ENCODE measurements at regions not wholly inside any gene's neighbourhood (a gene's known extent, or its start where the extent isn't known, plus 50 kb on each side); places are given as distances from the start of the nearest gene placed in this dataset.
"Not testable (repeated sequence)": the region's sequence is repeated elsewhere in the genome, so short reads cannot be mapped to it uniquely, and the experiment has no call there.

DNA sequence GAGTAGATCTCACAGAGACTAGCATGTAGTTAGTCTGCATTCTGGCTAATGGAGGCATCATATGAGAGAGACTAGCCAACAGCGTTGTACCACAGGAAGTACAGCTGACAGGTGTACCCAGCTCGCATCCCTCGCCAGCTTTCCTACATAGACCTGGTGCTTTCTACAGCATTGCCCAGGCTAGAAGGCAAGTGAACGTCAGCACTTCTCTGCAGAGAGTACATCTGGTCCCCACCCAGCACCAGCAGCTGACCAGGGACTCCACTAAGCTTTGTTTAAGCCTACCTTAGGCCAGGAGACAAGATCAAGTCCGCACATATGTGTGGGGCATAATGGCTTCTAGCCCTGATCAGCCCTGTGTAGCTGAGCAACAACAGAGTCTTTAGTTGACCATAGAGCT is 1692.9 kb downstream of the SPATA31A7 start:
- intact Hi-C loops (cut with DNase I); H3K9me3 ChIP-seq; H3K4me3 ChIP-seq; H3K4me1 ChIP-seq; H3K27ac ChIP-seq (replicated peaks in 1 of 4); H3K36me3 ChIP-seq: not testable (repeated sequence)
- H3K27me3 ChIP-seq, result peaks cover 0 to 23% (median 0%) of the 10 kb centered on the region in 4 donors
- DNase-seq (ENCODE audit: extremely low spot score), result peak; percentile 89
- WGBS, result 73% methylated on average over 5 of the region's 5 CpGs

DNA sequence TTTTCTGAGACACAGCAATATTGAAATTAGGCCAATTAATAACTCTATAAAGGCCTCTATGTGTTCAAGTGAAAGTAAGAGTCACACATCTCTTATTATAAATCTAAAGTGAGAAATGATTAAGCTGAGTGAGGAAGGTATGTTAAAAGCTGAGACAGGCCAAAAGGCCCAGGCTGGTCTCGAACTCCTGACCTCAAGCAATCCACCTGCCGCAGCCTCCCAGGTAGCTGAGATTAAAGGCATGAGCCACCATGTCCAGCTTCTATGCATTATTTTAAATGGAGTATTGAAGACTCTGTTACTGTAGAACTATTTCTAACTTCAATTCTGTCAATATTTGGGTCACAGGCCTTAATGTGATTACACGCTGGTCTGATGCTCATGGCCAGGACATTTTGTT is 1706.9 kb downstream of the SPATA31A7 start:
- 93% methylated on average over 2 of the region's 3 CpGs for WGBS
- intact Hi-C loops (cut with DNase I); DNase-seq (ENCODE audit: extremely low spot score); H3K36me3 ChIP-seq; H3K27ac ChIP-seq (replicated peaks in 1 of 4); H3K4me3 ChIP-seq; H3K27me3 ChIP-seq; H3K9me3 ChIP-seq; H3K4me1 ChIP-seq: not testable (repeated sequence)

DNA sequence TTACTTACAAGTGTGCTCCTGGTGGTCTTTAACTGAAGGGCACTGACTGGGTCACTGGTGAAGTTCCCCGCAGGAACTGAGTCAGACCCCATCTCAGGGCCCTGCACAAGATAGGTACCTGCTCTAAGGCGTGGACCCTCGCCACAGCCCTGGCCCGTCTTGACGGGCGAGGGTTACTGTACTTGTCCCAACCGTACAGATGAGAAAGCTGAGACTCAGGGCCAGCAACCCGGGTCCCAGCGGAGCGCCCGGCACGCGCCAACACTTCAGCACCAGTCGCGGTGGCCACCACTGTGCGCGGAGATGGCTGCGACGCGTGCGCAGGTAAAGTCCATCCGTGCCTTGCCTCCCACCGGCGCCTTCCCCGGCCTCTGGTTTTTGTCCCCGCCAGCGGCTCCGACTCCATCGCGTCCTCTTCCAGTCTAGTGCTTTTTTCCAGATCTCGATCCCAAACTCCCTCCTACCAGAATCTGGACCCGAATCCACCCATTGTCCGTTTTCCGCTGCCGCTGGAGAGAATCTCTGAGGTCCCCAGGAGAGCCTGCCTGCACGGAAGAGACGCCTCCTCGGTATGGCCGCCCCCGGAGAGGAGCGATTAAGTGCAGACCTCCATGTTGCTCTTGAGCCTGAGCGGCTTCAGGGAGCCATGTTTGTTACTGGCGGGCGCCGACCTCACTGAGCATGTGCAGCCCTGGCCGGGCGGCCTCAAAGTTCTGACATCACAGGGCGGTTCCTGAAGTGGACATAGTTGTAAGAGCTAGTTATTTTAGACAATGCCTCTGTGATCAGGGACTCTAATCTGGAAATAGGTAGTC is 1707.8 kb downstream of the SPATA31A7 start:
- H3K4me1 ChIP-seq; H3K9me3 ChIP-seq; intact Hi-C loops (cut with DNase I); H3K27me3 ChIP-seq; H3K36me3 ChIP-seq; DNase-seq (ENCODE audit: extremely low spot score): not testable (repeated sequence)
- TF ChIP-seq POLR2AphosphoS5 (IDR thresholded peaks at IDR 0.05), result peak; percentile 53 to 74
- H3K4me3 ChIP-seq, result peak overlapping the region; percentile 40 to 61 (median 54)
- 11% methylated on average over 22 of the region's 48 CpGs for WGBS
- peak overlapping the region; percentile 71 to 82 (median 78) for H3K27ac ChIP-seq (replicated peaks in 1 of 4)

GRCh38 chr9:62899666-62900065 is 1709.8 kb downstream of the SPATA31A7 start:
- H3K4me3 ChIP-seq; H3K9me3 ChIP-seq; DNase-seq (ENCODE audit: extremely low spot score); H3K4me1 ChIP-seq; H3K27ac ChIP-seq (replicated peaks in 1 of 4); H3K27me3 ChIP-seq; intact Hi-C loops (cut with DNase I); H3K36me3 ChIP-seq: not testable (repeated sequence)
- 94% methylated on average over 3 of the region's 4 CpGs for WGBS

GRCh38 chr9:62904061-62904460 is 1714.2 kb downstream of the SPATA31A7 start:
- H3K9me3 ChIP-seq; H3K4me1 ChIP-seq; H3K27me3 ChIP-seq; H3K4me3 ChIP-seq; intact Hi-C loops (cut with DNase I); H3K36me3 ChIP-seq; H3K27ac ChIP-seq (replicated peaks in 1 of 4): not testable (repeated sequence)
- 81% methylated on average over 3 of the region's 3 CpGs for WGBS
- peak; percentile 50 for DNase-seq (ENCODE audit: extremely low spot score)

DNA sequence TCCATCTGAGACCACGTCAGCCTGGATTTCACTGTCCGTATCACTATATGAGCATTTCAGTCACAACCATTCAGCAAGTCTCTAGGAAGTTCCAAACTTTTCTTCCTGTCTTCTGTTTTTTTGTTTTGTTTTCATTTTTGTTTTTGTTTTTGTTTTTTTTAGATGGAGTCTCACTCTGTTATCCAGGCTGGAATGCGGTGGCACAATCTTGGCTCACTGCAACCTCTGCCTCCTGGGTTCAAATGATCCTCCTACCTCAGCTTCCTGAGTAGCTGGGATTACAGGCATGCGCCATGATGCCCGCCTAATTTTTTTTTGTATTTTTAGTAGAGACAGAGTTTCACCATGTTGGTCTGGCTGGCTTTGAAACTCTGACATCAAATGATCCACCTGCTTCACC is 1715.9 kb downstream of the SPATA31A7 start:
- H3K4me1 ChIP-seq; DNase-seq (ENCODE audit: extremely low spot score); H3K27ac ChIP-seq (replicated peaks in 1 of 4); H3K9me3 ChIP-seq; H3K27me3 ChIP-seq; intact Hi-C loops (cut with DNase I); H3K36me3 ChIP-seq; H3K4me3 ChIP-seq: not testable (repeated sequence)
- WGBS, result 95% methylated on average over 3 of the region's 5 CpGs

GRCh38 chr9:62907866-62908265 is 1718.0 kb downstream of the SPATA31A7 start:
- H3K4me1 ChIP-seq; intact Hi-C loops (cut with DNase I); H3K9me3 ChIP-seq; DNase-seq (ENCODE audit: extremely low spot score); H3K27me3 ChIP-seq; H3K27ac ChIP-seq (replicated peaks in 1 of 4); H3K36me3 ChIP-seq; H3K4me3 ChIP-seq: not testable (repeated sequence)
- WGBS, result no CpG with 5 or more reads among the region's 11 CpGs

GRCh38 chr9:62908271-62908670 is 1718.4 kb downstream of the SPATA31A7 start:
- H3K36me3 ChIP-seq; DNase-seq (ENCODE audit: extremely low spot score); H3K4me1 ChIP-seq; H3K9me3 ChIP-seq; H3K27ac ChIP-seq (replicated peaks in 1 of 4); H3K27me3 ChIP-seq; intact Hi-C loops (cut with DNase I); H3K4me3 ChIP-seq: not testable (repeated sequence)
- WGBS, result no CpG with 5 or more reads among the region's 4 CpGs

- H3K36me3 ChIP-seq; H3K4me1 ChIP-seq; H3K27me3 ChIP-seq; DNase-seq (ENCODE audit: extremely low spot score); intact Hi-C loops (cut with DNase I); H3K27ac ChIP-seq (replicated peaks in 1 of 4); H3K9me3 ChIP-seq; H3K4me3 ChIP-seq: not testable (repeated sequence)
- WGBS, result 83% methylated on average over 4 of the region's 8 CpGs
These were observed 1719.6 kb downstream of the SPATA31A7 start for GRCh38 chr9:62909447-62909846.

DNA sequence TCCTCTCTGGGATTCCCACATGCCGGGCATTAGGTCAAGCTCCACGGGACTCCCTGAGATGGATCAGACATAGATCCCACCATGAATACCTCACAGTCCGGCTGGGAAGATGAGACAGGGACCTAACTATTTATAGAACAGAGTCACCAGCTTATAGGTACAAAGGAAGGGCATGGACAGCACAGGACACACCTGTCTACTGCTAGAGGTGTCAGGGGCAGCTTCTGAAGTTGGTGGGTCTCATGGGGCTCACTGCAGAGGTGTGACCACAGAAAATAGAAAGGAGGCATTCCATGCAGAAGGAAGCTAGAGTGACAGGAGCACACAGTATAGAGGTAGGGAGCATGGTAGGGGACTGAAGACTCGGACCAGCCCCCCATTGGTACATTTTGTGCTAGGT is 1722.4 kb downstream of the SPATA31A7 start:
- H3K4me1 ChIP-seq; H3K4me3 ChIP-seq; intact Hi-C loops (cut with DNase I); H3K36me3 ChIP-seq; DNase-seq (ENCODE audit: extremely low spot score); H3K9me3 ChIP-seq; H3K27me3 ChIP-seq; H3K27ac ChIP-seq (replicated peaks in 1 of 4): not testable (repeated sequence)
- no CpG with 5 or more reads among the region's 4 CpGs for WGBS

DNA sequence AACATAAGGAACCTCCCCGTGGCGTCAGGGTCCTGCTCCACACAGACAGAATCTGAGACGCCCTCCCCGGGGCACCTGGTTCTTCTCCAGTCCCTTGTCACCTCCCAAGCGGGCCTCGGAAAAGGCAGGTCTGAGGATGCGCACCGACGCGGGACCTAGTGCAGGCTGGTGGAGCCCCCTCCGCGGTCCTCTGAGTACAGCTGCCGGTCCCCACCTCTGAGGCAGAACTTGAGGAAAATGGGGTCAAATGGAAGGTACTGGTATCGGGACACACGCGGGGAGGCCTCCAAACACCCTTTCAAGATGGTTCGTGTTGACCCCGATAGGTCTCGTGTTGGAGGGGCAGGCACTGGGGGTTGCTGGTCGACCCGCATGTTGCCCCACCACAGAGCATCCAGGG is 1725.3 kb downstream of the SPATA31A7 start:
- H3K36me3 ChIP-seq; H3K27me3 ChIP-seq; H3K4me1 ChIP-seq; H3K27ac ChIP-seq (replicated peaks in 1 of 4); intact Hi-C loops (cut with DNase I); DNase-seq (ENCODE audit: extremely low spot score); H3K9me3 ChIP-seq: not testable (repeated sequence)
- no CpG with 5 or more reads among the region's 21 CpGs for WGBS
- H3K4me3 ChIP-seq, result peak overlapping the region in 1 of 4 donors; percentile 35

- H3K27ac ChIP-seq (replicated peaks in 1 of 4); H3K4me1 ChIP-seq; H3K4me3 ChIP-seq; intact Hi-C loops (cut with DNase I); H3K36me3 ChIP-seq; H3K9me3 ChIP-seq; H3K27me3 ChIP-seq; DNase-seq (ENCODE audit: extremely low spot score): not testable (repeated sequence)
- WGBS, result no CpG with 5 or more reads among the region's 32 CpGs
These were observed 1725.8 kb downstream of the SPATA31A7 start for GRCh38 chr9:62915661-62916060.

GRCh38 chr9:62918648-62919385 is 1729.0 kb downstream of the SPATA31A7 start:
- intact Hi-C loops (cut with DNase I); H3K27me3 ChIP-seq; H3K27ac ChIP-seq (replicated peaks in 1 of 4); H3K36me3 ChIP-seq; H3K4me1 ChIP-seq; DNase-seq (ENCODE audit: extremely low spot score); H3K4me3 ChIP-seq; H3K9me3 ChIP-seq: not testable (repeated sequence)
- WGBS, result 85% methylated on average over 3 of the region's 3 CpGs
